DLD1 (cell line): ENCODE measurements at regions not wholly inside any gene's neighbourhood (a gene's known extent, or its start where the extent isn't known, plus 50 kb on each side); places are given as distances from the start of the nearest gene placed in this dataset.

Source experiments
- in situ Hi-C: cut with HindIII; loops from 2 replicates; pipeline ENCODE4 v1.10.0; 2017; ENCODE audit warnings: low sequenced_read_pairs

DNA sequence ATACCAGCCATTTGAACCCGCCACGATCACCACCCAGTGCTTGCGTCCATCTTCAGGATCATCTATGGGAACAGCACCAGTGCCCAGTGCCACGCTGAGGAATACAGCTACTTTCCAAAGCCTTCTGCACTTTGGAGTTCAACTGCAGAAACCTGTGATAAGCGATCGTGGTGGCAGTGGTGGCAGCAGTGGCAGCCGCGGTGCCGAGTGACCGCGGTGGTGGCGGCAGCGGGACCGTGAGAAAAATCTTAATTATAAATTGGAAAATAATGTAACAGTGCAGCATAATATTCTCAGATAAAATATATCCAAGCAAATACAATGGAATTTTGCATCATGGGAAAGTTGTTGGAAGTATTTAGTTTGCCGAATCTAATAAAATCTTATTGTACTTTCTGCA is 2270.9 kb downstream of the PCDH9 start:
- in situ Hi-C loops, result no loop called here

DNA sequence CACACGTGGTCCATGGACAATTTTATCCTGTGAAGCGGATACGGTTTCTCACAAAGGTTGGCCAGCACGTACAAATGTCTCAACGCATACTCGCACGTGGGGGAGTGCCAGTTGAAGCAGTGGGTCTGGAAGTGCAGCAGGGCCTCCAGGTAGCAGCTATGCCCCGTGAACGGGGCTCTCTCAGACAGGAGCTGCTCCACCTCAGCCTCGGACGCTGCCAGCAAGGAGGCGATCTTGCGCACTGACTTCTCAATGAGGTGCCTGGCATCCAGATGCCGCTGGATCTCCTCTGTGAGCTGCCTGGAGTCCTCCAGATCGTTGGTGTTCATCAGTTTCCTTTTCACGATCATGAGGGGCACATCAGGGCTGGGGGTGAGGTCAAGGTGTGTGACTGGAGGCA is 2272.0 kb downstream of the PCDH9 start:
- in situ Hi-C loops, result no loop called here

DNA sequence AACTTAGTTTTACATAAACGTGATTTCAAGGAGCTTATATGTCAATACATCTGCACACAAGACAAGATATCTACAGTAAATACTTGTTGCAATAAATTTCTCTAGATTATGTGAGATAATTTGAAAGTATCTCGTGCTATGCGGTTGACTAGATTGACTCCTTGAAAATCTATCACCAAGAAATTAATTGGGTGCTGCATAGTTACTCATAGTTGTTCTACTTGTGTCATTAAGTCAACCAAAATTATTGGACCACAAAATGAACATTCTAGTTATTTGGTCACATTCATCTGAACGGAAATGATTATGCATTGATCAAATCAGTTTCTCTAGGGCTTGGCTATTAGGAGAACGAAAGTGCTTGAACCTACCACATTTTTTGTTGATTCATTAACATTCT is 2291.5 kb downstream of the PCDH9 start:
- in situ Hi-C loops, result no loop called here

DNA sequence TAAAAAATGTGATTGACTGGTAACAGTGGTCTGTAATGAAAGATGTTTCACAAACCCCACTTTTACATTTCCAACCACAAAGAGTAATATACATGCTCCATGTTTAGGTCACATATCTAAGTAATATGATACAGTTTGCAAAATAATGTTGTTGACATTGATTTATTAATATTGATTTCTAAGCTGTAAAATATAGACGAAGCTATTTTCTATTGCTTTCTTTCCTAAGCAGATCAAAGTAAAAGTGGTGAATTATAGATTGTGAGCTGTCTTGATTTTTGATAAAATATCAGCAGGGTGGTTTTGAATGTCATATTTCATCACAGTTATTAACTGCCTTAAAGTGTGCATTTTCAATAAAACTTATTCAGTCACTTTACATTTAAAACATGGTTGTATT is 2292.8 kb downstream of the PCDH9 start:
- in situ Hi-C loops, result no loop called here

DNA sequence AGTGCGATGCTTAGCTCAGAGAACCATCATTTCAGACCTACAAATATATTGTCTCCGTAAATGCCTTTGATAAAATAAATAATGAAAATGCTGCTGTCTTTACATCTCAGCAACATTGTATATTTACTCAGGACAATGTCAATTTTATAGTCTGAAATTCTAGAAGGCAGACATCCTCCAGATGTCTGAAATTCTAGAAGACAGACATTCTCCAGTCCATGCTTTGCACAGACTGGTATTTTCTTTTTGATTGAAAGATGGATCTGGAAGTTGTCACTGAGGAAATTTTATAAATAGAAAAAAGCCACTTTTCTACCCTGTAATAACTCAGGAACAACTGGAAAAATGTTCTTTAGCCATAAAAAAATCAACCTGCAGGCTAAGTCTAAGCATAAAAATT is 2293.3 kb downstream of the PCDH9 start:
- in situ Hi-C loops, result no loop called here

DNA sequence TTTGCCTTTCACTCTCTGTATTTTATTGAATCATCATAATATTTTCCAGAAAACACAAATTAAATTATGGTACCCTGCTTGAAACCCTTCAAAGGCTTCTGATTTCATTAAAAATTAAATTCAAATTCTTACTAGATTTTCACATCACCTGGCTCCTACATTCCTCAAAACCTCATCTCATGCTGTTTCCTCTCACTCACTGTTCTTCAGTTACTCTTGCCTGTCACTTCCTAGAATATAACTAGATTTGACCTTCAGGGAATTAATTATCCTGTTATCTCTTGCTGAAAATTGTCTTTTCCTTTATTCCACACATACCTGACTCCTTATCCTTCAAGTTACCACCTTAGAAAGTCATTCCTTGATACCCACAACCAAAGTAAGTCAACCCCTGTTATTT is 2294.7 kb downstream of the PCDH9 start:
- in situ Hi-C loops, result no loop called here

DNA sequence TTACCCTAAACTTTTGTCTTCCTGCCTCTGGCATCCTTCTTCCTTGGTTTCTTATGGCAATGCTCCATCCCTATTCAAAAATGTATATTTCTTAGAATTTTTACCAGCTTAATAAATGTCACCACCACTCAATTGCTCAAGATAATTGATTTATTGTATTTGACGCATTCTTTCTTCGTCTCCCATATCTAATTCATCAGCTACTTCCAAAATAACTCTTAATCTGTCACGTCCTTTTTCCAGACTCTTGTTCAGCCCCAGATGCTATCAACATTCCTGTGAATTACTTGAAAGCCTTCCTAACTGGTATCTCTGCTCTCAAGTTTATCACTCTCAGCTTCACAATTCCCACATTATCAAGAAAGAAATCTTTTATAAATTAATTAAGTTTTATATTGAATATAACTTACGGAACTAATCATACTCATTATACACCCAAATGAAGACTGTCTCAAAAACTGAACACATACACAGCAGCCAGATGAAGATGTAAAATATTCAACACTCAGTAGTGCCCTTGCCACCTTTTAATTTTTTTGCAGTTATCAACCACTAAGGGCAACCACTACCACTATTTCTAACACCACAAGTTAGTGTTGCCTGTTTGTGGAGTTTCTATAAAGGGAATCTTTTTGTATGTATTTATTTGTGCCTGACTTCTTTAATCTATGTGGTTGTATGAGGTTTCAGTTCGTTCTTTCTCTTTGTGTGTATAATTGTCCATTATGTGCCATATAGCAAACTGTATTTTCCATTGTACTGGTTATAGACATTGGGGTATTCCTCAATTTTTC is 2295.4 kb downstream of the PCDH9 start:
- in situ Hi-C loops, result no loop called here

DNA sequence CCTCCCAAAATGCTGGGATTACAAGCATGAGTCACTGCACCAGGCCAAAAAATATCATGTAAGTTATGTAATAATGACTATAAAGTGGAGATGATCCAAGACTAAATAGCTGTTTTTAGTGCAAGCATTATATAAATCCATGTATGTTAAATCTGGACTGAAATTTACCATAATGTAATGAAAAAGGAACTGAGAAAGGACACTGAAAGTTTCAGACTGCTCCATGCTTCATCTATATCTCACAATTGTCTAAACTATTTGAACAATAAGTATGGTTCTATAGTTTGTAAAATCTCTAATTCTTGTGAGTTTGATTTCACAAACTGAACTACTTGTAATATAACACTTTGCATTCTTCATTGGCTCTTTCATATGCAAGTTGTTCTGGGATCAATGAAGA is 2299.5 kb downstream of the PCDH9 start:
- in situ Hi-C loops, result no loop called here

DNA sequence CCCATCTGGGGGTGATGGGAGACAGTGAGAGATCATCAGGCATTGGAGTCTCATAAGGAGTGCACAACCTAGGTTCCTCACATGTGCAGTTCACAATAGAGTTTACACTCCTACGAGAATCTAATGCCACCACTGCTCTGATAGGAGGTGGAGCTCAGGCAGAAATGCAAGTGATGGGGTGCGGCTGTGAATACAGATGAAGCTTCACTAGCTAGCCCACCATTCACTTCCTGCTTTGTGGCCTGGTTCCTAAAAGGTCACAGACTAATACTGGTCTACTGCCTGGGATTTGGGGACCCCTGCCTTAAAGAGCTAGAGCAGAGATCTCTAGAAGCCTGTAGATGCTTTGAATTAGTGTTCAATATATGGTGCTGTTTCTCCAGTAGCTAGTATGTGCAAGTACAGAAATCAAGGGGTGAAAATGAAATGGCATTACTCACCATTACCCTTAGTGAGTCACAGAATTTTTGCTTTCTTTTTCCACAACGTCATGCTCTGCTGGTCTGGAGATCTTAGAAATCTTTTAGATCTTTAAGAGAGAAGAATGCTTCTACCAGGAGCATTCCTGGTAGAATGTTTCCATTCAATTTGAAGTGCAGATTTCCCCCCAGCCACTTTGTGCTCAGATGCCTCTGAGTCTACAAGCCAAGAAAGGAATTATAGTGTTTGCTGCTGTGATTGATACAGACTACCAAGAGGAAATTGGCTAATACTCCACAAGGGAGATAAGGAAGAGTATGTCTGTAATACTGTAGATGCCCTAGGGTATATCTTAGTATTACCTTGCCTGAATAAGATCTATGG is 2301.2 kb downstream of the PCDH9 start:
- in situ Hi-C loops, result no loop called here

DNA sequence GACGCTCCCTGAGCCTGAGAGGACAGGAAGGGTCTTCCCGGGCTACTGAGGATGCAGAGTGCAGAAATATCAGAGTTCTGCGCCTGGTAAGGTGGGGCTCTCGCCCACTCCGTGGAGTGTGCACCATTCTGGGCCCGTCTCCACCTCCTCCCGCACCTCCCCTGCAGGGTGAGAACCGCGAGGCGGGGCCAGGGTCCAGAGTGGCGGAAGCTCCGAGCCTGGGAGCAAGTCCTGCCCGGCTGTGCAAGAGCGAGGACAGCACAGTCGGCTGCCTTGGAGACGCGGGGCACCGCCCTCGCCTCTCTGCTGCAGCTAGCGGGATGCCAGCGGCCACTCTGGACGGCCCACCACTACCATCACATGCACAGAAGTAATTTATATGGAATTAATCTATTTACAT is 2304.4 kb downstream of the PCDH9 start:
- in situ Hi-C loops, result no loop called here

DNA sequence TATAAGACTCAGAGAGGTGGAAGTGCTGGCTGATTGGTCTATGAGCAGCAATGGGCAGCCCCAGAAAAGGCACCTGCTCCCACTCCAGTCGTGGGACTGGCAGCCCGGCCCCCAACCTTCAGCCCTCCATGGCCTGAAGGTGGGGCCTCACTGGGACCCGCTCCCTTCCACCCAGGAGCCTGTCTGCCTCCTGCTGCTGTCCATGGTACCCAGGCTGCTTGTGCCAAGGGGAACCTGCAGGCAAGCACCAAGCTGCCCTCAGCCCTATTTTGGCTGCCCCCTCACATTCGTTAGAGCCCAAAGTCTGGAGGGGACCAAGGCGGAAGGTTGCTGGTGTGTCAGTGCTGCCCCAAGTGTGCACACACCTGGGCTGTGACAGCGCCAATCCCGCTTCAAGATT is 2304.9 kb downstream of the PCDH9 start:
- in situ Hi-C loops, result no loop called here

DNA sequence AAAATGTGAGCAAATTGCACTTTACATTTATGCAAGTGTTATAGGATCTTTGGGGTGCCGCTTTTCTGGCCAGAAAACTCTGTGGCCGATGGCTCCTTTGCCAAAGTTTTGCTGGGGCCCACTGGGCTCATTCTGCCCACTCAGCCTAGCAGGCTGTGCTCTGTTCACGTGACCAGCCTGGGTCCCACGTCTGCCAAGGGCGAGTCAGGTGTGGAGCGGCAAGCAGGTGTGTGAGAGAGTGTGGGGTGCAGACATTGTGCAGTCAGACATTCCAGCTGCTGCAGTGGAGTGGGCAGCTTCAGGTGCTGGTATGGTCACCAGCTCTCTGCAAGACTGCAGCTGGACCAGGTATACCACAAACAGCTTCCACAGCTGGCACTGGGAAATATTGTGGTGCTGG is 2305.7 kb downstream of the PCDH9 start:
- in situ Hi-C loops, result no loop called here

DNA sequence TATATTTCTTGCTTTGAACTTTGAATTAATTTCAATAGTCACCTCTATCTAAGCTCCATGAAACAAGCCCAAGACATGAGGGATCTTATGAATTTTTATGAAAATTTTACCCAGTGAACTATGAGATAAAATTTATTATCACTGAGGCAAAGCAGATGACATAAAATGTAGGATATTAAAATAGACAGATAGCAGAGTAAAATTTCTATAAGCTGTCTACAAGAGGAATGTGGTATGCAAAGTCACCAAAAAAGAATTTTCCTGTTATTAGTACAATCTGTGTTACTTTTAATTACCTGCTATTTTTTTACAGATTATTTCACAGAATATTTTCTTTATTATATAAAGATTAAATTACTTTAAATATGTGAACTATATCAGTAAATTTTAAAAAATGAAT is 2312.6 kb downstream of the PCDH9 start:
- in situ Hi-C loops, result no loop called here

DNA sequence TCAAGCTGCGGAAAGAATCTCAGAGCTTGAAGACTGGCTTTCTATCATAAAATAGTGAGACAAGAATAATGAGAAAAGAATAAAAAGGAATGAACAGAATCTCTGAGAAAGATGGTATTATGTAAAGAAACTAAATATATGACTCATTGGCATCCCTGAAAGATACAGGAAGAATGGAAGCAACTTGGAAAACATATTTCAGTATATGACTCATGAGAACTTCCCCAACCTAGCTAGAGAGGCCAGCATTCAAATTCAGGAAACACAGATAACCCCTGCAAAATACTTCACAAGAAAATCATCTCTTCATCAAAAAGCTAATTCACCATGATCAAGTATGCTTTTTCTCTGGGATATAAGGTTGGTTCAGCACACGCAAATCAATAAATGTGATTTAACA is 2318.0 kb downstream of the PCDH9 start:
- in situ Hi-C loops, result no loop called here

DNA sequence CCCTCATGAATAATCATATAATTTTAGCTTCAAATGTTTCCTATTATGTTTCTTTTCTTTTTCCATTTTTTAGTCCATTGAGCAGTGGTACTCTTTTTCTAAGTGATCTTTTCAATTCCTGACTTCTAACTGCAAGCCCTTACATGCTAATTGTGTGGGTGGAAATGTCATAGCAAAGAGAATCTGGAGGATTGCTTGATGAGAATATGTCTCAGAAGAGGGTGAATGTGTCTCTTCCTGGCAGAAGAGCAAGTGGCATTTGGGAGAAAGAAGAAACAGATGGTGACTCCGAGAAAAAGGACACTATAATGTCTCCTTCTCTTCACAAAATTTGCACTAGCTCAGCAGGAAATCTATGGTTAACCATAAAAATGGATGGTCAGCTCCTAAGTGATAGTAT is 2320.0 kb downstream of the PCDH9 start:
- in situ Hi-C loops, result no loop called here

DNA sequence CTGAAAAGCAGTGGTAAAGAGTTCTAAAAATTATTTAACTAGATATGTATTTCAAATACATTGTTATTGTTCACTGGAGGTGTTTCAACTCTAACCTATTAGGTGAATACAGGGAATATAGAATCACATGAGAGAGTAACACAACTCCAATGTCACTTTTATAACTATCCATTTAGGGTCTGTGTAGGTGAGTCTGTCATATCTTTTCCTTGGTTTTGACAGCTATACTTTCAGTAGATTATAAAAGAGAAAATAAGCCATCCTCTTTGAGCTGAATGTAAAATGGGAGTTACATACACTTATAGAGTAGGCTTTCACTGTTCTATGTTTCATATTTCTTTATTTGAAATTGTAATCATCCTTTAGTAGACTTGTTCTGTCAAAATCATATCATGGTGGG is 2321.0 kb downstream of the PCDH9 start:
- in situ Hi-C loops, result no loop called here

DNA sequence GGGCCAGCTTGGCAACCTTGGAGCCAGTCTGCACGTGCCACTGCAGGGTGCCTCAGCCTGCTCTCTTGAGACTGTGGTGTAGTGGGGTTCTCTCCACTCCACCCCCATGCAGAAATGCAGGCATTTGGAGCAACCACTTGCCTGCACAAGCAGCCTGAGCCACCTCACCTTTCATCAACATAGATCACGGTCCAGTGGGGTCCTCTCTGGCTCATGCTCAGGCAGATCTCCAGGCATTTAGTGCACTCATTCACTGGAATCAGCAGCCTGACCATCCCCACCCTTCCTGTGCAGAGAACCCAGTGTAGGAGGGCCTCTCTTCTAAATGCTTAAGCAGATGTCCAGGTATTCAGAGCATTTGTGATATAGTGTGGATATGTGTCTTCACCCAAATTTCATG is 2330.1 kb downstream of the PCDH9 start:
- in situ Hi-C loops, result no loop called here

DNA sequence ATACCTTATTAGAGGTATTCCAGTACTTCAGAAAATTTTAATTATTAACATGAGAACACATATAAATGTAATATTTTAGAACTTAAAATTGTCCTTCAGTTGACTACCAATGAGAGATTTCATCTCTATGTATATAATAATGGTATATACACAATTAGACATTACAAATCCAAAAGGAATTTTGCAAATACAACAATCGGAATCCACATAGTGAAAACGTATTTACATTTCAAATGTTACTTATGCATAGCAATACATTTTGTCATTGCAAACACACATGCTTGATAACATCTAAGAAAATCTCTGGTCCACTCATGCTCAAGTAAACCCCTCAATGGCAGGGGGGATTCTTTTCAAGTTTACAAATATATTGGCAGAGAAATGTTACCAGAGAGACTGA is 2345.2 kb downstream of the PCDH9 start:
- in situ Hi-C loops, result no loop called here

DNA sequence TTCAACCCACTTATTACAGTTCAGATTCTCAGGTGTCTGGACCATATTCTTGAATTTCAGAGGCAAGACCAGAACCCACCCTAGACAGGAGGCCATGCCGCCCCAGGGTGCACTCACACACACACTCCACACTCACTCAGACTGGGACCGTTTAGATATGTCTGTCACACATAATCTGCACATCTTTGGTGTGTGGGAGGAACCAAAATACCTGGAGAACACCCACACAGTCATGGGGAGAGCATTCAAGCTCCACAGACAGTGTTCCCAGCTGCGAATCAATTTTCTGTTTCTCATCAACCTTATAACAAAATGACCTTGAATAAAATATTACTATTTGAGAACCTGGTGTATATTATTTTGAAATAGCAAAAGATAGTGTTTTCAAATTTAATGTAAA is 2353.0 kb downstream of the PCDH9 start:
- in situ Hi-C loops, result no loop called here

DNA sequence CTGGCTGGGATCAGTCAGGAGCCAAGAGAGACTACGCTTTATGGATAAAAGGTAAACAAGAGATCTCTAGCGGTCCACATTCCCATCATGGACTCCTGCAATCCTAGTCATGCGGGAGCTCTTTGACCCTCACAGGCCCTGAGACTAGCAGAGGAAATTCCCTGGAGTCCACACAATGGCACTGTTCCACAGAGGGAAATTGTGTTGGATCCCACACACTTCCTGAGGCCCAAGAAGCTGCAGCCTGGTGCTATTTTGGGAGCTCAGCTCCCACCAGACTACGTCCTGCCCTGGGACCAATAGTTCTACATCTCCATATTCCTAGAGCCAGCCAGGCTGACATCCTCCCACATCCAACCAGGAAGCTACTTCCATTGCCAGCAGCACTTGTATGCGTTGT is 2358.4 kb downstream of the PCDH9 start:
- in situ Hi-C loops, result no loop called here

DNA sequence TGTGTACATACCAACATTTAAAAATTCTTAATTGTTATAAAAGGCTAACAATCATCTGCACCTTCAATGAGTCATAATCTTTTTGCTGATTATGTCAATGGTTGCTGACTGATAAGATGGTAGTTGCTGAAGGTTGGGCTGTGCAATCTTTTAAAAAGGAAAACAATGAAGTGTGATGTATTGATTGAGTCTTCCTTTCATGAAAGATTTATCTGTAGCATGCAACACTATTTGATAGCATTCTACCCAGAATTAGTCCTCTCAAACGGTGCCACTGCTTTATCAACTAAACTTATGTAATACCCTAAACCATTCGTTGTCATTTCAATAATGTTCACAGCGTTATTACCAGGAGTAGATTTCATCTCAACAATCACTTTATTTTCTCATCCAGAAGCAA is 2360.6 kb downstream of the PCDH9 start:
- in situ Hi-C loops, result no loop called here

DNA sequence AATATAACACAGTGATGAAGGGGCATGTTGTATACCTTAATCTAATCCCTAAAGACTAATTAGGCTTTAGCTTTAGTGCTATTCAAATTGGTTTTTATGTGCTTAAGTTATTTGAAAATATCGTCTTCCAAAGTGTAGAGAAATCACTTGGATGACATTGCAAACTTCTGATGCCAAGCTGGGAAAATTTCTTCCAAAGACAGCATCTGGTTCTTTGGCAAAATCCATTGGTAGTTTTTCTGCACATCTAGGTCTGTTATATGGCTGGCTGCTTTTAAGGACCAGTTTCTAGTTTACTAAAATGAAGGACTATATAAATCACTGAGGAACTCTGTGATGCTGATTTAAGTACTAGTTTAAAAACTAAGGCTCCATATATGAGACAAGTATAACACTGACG is 2362.3 kb downstream of the PCDH9 start:
- in situ Hi-C loops, result no loop called here

DNA sequence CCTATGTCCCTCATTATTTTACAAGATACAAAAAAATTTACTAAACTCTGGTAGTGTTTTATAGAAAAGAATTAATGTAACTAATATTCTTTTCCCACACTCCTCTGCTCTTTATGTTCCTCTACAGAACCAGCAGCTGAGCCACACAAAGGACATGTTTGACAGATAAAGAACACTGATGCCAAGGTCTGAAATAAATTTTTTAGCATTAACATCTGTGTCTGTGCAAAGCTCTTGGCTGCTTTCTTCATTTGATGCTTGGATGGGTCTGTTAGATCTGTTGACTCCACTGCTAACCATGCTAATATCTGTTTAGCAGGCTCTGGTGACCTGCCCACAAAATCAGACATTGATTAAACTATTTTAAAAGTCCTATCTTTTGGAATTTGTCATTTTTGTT is 2363.8 kb downstream of the PCDH9 start:
- in situ Hi-C loops, result no loop called here
